ENCODE measurements at regions not wholly inside any gene's neighbourhood (a gene's known extent, or its start where the extent isn't known, plus 50 kb on each side); places are given as distances from the start of the nearest gene placed in this dataset.

- Histone ChIP-seq H4K5ac (ENCODE audit: insufficient read length, low read depth, low read length) (no peak overlapping the region), H3K4ac (replicated peaks; ENCODE audit: insufficient read length, low read depth, low read length) (no peak overlapping the region), H3K14ac (ENCODE audit: insufficient read length) (no peak overlapping the region), H3K9ac (replicated peaks in 1 of 4; ENCODE audit: extremely low read depth in 1 of 4, low read depth in 3 of 4, low read length in 3 of 4) (no peak overlapping the region), H2AK5ac (ENCODE audit: low read depth, low read length) (no peak overlapping the region), H3K56ac (replicated peaks; ENCODE audit: insufficient read length, low read depth, low read length) (no peak overlapping the region), H2BK20ac (ENCODE audit: low read length) (no peak overlapping the region), H3K4me2 (ENCODE audit: insufficient read depth in 1 of 2, low read depth in 2 of 2, low read length in 2 of 2) (no peak overlapping the region), H3K23me2 (ENCODE audit: low read depth, low read length) (no peaks in the 10 kb centered on the region), H2BK15ac (ENCODE audit: low read length) (no peak overlapping the region), H3K18ac (ENCODE audit: extremely low read depth, low read length) (no peak overlapping the region), H4K8ac (ENCODE audit: extremely low read depth, insufficient read depth, low read length) (no peak overlapping the region), H3K4me1 (replicated peaks in 1 of 4; ENCODE audit: control insufficient read depth in 3 of 4, insufficient read depth in 4 of 4, low read length in 3 of 4) (no peaks in the 10 kb centered on the region), H3K79me1 (ENCODE audit: low read depth, low read length) (no peaks in the 10 kb centered on the region), H3K23ac (ENCODE audit: insufficient read length) (no peak overlapping the region), H3K4me3 (ENCODE audit: extremely low read depth in 1 of 4, insufficient read depth in 2 of 4, low read depth in 3 of 4, low read length in 4 of 4) (no peak overlapping the region), H4K20me1 (replicated peaks in 1 of 2; ENCODE audit: control insufficient read depth in 1 of 2, insufficient read depth in 2 of 2, low read length in 2 of 2) (no peaks in the 10 kb centered on the region), H3K79me2 (ENCODE audit: control insufficient read depth in 1 of 2, insufficient read depth in 2 of 2, low read length in 2 of 2) (no peaks in the 10 kb centered on the region), H2BK12ac (ENCODE audit: low read depth, low read length) (no peak overlapping the region), H3K36me3 (ENCODE audit: control insufficient read depth in 2 of 4, insufficient read depth in 4 of 4, low read length in 3 of 4) (no peaks in the 10 kb centered on the region), H2AFZ (ENCODE audit: low read length) (no peak overlapping the region), H3K27me3 (replicated peaks in 1 of 4; ENCODE audit: control insufficient read depth in 3 of 4, extremely low read depth in 1 of 4, insufficient read depth in 3 of 4, low read length in 3 of 4) (no peaks in the 10 kb centered on the region), H2BK5ac (ENCODE audit: low read depth, low read length) (no peak overlapping the region), H2BK120ac (replicated peaks; ENCODE audit: low read depth, low read length) (no peak overlapping the region), H3K9me3 (ENCODE audit: insufficient read depth in 2 of 2, low read depth in 1 of 2, low read length in 1 of 2) (no peaks in the 10 kb centered on the region), H4K91ac (replicated peaks; ENCODE audit: insufficient read length, low read length) (no peak overlapping the region), H3K27ac (ENCODE audit: low read depth, low read length) (no peak overlapping the region)
- 100% methylated on average over 1 of the region's 1 CpG; no CpG with 5 or more reads in 1 of the 2 experiments for WGBS, 2 experiments (ENCODE audit: extremely low coverage in 1 of 2, insufficient coverage in 1 of 2, insufficient read length in 1 of 2, insufficient replicate concordance in 2 of 2, low coverage in 1 of 2, low lambda C conversion rate in 2 of 2, missing lambda C conversion rate in 1 of 2)
- DNase-seq (ENCODE audit: low read depth in 1 of 2, low spot score in 2 of 2) (no peak), FAIRE-seq (no peak)
- ChIA-PET POLR2A (ENCODE audit: partially characterized antibody) (no interaction called here), CTCF (ENCODE audit: partially characterized antibody) (no interaction called here)
- no peak for TF ChIP-seq JUND (IDR thresholded peaks at IDR 0.05; ENCODE audit: low read length)
- TF ChIP-seq SP1 (IDR thresholded peaks at IDR 0.05; ENCODE audit: low read depth, low read length) = no peak
- no peak for TF ChIP-seq RNF2 (IDR thresholded peaks at IDR 0.05; ENCODE audit: borderline replicate concordance, low read depth, low read length, missing control alignments, poor library complexity, severe bottlenecking)
- no peak for TF ChIP-seq GABPA (IDR thresholded peaks at IDR 0.05; ENCODE audit: borderline replicate concordance, insufficient read depth, low read length)
- no peak for TF ChIP-seq PHF8 (conservative IDR thresholded peaks at IDR 0.05; ENCODE audit: low read depth, low read length)
- TF ChIP-seq EP300 (IDR thresholded peaks at IDR 0.05; ENCODE audit: borderline replicate concordance in 1 of 2, low read depth in 2 of 2, low read length in 2 of 2) = no peak
- TF ChIP-seq USF2 (IDR thresholded peaks at IDR 0.05; ENCODE audit: low read length) = no peak
- no peak for TF ChIP-seq EGR1 (IDR thresholded peaks at IDR 0.05; ENCODE audit: borderline replicate concordance, low read depth, low read length)
- no peak for TF ChIP-seq POU5F1 (IDR thresholded peaks at IDR 0.05; ENCODE audit: low read depth, low read length)
- no peak for TF ChIP-seq HDAC2 (IDR thresholded peaks at IDR 0.05; ENCODE audit: borderline replicate concordance in 1 of 2, low read depth in 2 of 2, low read length in 2 of 2)
- no peak for TF ChIP-seq BACH1 (IDR thresholded peaks at IDR 0.05; ENCODE audit: low read length)
- TF ChIP-seq SAP30 (IDR thresholded peaks at IDR 0.05; ENCODE audit: insufficient read depth, insufficient replicate concordance, low read length) = no peak
- no peak for TF ChIP-seq POLR2AphosphoS5 (IDR thresholded peaks at IDR 0.05; ENCODE audit: low read depth, low read length)
Measured at GRCh38 chr6:81690073-81690472, 62.4 kb downstream of the TENT5A start.

Measured in H1 (cell line).